ENCODE measurements at regions not wholly inside any gene's neighbourhood (a gene's known extent, or its start where the extent isn't known, plus 50 kb on each side); places are given as distances from the start of the nearest gene placed in this dataset.

DNA sequence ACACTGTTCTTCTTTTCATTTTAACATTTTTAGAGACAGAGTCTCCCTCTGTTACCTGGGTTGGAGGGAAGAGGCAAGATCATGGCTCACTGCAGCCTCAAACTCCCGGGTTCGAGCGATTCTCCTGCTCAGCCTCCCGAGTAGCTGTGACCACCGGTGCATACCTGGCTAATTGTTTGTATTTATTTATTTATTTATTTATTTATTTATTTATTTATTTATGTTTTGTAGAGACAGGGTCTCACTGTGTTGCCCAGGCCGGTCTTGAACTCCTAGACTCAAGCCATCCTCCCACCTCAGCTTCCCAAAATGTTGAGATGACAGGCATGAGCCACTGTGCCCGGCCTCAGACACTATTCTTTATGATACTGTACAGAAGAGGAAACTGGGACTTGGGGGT lies 1176.6 kb upstream of the AUTS2 start:
- no peak for DNase-seq (ENCODE audit: extremely low read depth, insufficient read length)
- H3K4me3 ChIP-seq (replicated peaks; ENCODE audit: low read depth, low read length): no peak overlapping the region
- H3K27me3 ChIP-seq (replicated peaks; ENCODE audit: control insufficient read depth, insufficient read depth, low read length): no peaks in the 10 kb centered on the region
- TF ChIP-seq, protein P1, sequence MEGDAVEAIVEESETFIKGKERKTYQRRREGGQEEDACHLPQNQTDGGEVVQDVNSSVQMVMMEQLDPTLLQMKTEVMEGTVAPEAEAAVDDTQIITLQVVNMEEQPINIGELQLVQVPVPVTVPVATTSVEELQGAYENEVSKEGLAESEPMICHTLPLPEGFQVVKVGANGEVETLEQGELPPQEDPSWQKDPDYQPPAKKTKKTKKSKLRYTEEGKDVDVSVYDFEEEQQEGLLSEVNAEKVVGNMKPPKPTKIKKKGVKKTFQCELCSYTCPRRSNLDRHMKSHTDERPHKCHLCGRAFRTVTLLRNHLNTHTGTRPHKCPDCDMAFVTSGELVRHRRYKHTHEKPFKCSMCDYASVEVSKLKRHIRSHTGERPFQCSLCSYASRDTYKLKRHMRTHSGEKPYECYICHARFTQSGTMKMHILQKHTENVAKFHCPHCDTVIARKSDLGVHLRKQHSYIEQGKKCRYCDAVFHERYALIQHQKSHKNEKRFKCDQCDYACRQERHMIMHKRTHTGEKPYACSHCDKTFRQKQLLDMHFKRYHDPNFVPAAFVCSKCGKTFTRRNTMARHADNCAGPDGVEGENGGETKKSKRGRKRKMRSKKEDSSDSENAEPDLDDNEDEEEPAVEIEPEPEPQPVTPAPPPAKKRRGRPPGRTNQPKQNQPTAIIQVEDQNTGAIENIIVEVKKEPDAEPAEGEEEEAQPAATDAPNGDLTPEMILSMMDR (IDR thresholded peaks at IDR 0.05; ENCODE audit: insufficient read depth, low read length, poor library complexity, severe bottlenecking): no peak
- H3K36me3 ChIP-seq (ENCODE audit: control insufficient read depth, insufficient read depth, low read length): no peaks in the 10 kb centered on the region

DNA sequence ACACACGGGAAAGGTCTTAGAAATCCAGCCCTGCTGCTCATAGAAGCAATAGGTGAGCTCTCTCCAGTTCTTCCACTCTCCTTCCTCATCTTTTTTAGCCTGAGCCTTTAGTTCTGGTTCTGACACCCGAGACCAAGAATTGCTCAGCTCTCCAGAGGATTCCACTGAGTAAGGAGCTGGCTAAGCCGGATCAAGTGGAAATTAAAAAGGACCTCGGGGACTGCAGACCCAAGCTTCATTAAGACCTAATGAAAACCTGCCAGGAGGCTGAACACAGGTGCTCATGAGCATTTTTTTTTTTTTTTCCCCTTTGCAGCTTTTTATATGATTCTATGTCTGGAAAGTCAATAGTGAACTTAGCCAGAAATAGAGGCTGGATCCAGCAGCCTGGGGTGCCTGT lies 1176.0 kb upstream of the AUTS2 start:
- no peaks in the 10 kb centered on the region for H3K36me3 ChIP-seq (ENCODE audit: control insufficient read depth, insufficient read depth, low read length)
- H3K27me3 ChIP-seq (replicated peaks; ENCODE audit: control insufficient read depth, insufficient read depth, low read length): no peaks in the 10 kb centered on the region
- H3K4me3 ChIP-seq (replicated peaks; ENCODE audit: low read depth, low read length): no peak overlapping the region
- TF ChIP-seq, protein P1 (IDR thresholded peaks at IDR 0.05; ENCODE audit: insufficient read depth, low read length, poor library complexity, severe bottlenecking): no peak
- DNase-seq (ENCODE audit: extremely low read depth, insufficient read length): no peak

DNA sequence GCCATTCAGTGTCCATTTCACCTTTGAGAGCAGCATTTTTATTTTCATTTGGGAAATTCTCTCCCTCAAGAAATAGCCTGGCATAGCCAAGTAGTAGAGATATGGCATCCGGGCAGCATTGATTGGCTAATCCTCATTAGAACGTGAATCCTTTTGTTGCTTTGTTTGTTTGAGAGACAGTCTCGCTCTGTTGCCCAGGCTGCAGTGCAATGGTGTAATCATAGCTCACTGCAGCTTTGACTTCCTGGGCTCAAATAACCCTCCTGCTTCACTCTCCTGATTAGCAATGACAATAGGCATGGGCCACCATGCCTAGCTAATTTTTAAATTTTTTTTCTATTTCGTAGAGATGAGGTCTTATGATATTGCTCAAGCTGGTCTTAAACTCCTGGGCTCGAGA lies 1174.9 kb upstream of the AUTS2 start:
- H3K4me3 ChIP-seq (replicated peaks; ENCODE audit: low read depth, low read length): no peak overlapping the region
- DNase-seq (ENCODE audit: extremely low read depth, insufficient read length): no peak
- no peaks in the 10 kb centered on the region for H3K36me3 ChIP-seq (ENCODE audit: control insufficient read depth, insufficient read depth, low read length)
- TF ChIP-seq, protein P1 (IDR thresholded peaks at IDR 0.05; ENCODE audit: insufficient read depth, low read length, poor library complexity, severe bottlenecking): no peak
- H3K27me3 ChIP-seq (replicated peaks; ENCODE audit: control insufficient read depth, insufficient read depth, low read length): no peaks in the 10 kb centered on the region

DNA sequence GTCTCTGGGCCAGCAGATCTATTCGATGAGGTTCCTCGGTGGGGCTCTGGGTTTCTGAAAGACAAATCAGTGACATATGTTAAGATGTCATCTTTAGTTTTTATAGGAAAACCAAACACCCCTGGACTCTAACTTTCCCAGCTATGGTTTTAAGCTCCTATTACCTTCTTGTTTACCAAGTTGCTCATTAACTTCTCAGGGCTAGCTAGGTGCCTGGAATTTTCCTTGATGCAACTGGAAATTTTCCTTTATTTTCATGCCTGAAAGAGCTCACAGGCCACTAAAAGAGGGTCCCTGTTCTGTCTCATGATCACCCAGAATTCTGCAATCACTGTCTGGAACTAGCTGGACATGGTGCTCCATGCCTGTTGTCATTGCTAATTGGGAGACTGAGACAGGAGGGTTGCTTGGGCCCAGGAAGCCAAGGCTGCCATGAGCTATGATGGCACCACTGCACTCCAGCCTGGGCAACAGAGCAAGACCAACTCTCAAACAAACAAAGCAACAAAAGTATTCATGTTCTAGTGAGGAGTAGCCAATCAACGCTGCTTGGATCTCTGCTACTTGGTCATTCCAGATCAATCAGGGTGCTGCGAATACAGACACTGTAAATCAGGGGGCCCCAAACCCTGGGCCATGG lies 1173.5 kb upstream of the AUTS2 start:
- TF ChIP-seq, protein P1 (IDR thresholded peaks at IDR 0.05; ENCODE audit: insufficient read depth, low read length, poor library complexity, severe bottlenecking): no peak
- no peak overlapping the region for H3K4me3 ChIP-seq (replicated peaks; ENCODE audit: low read depth, low read length)
- no peaks in the 10 kb centered on the region for H3K36me3 ChIP-seq (ENCODE audit: control insufficient read depth, insufficient read depth, low read length)
- no peak for DNase-seq (ENCODE audit: extremely low read depth, insufficient read length)
- no peaks in the 10 kb centered on the region for H3K27me3 ChIP-seq (replicated peaks; ENCODE audit: control insufficient read depth, insufficient read depth, low read length)

DNA sequence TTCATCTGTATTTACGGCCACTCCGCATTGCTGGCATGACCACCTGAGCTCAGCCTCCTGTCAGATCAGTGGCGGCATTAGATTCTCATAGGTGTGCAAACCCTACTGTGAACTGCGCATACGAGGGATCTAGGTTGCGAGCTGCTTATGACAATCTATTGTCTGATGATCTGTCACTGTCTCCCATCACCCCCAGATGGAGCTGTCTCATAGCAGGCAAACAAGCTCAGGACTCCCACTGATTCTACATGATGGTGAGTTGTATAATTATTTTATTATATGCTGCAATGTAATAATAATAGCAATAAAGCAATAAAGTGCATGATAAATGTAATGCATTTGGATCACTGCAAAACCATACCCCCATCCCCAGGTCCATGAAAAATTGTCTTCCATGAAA lies 1172.9 kb upstream of the AUTS2 start:
- DNase-seq (ENCODE audit: extremely low read depth, insufficient read length): no peak
- no peaks in the 10 kb centered on the region for H3K27me3 ChIP-seq (replicated peaks; ENCODE audit: control insufficient read depth, insufficient read depth, low read length)
- no peak overlapping the region for H3K4me3 ChIP-seq (replicated peaks; ENCODE audit: low read depth, low read length)
- H3K36me3 ChIP-seq (ENCODE audit: control insufficient read depth, insufficient read depth, low read length): no peaks in the 10 kb centered on the region
- TF ChIP-seq, protein P1 (IDR thresholded peaks at IDR 0.05; ENCODE audit: insufficient read depth, low read length, poor library complexity, severe bottlenecking): no peak

Measured in GM06990 (cell line).